Mucosa of descending colon (tissue), 3 donors: ENCODE measurements at regions not wholly inside any gene's neighbourhood (a gene's known extent, or its start where the extent isn't known, plus 50 kb on each side); places are given as distances from the start of the nearest gene placed in this dataset.

Experiments
- ATAC-seq: fragments of 200-7000 bp; cut with Tn5 transposase; one replicate; pipeline ENCODE4 v1.9.1; 2020; ENCODE audit warnings: mild to moderate bottlenecking, moderate library complexity
- DNase-seq, 3 donors: peaks; one replicate each; pipeline ENCODE4 v3.0.0-alpha.2; 2020
- H3K36me3 ChIP-seq: fragments of 200-600 bp; one replicate; pipeline ENCODE4 v1.8.0; 2021; ENCODE audit warnings: low read depth, mild to moderate bottlenecking
- H3K4me1 ChIP-seq: fragments of 200-600 bp; one replicate; pipeline ENCODE4 v1.8.0; 2021; ENCODE audit warnings: low read depth, mild to moderate bottlenecking
- H3K4me3 ChIP-seq: fragments of 200-600 bp; one replicate; pipeline ENCODE4 v1.8.0; 2021; ENCODE audit warnings: mild to moderate bottlenecking
- H3K9me3 ChIP-seq: fragments of 200-600 bp; one replicate; pipeline ENCODE4 v1.8.0; 2021; ENCODE audit warnings: mild to moderate bottlenecking
- CTCF ChIP-seq: fragments of 200-600 bp; IDR thresholded peaks from one replicate; pipeline ENCODE4 v1.8.0; 2022; ENCODE audit warnings: antibody characterized with exemption, mild to moderate bottlenecking
- intact Hi-C, 2 donors: fragments of 100-400 bp; cut with DNase I in 1 of 2; cut with micrococcal nuclease in 1 of 2; formaldehyde crosslinking; loops; one replicate each; pipeline versions ENCODE4 v1.11.0 to v1.11.1; 2022; cut with DNase I, micrococcal nuclease
- donor health status: DM: no; HTN: no; CAD: no; lungs with moderate emphysema.
- donor health status: DM: no; HTN: no; CAD: no.
- donor health status: DM: no; HTN: yes; CAD: no.

GRCh38 chr5:10173716-10174115 lies 76.0 kb downstream of the ATPSCKMT start:
- Histone ChIP-seq H3K36me3 (no peaks in the 10 kb centered on the region), H3K4me1 (no peaks in the 10 kb centered on the region), H3K9me3 (no peaks in the 10 kb centered on the region), H3K4me3 (no peak overlapping the region)
- TF ChIP-seq CTCF, result no peak
- intact Hi-C loops, result no loop called here
- DNase-seq (no peak), ATAC-seq (no peak)

DNA sequence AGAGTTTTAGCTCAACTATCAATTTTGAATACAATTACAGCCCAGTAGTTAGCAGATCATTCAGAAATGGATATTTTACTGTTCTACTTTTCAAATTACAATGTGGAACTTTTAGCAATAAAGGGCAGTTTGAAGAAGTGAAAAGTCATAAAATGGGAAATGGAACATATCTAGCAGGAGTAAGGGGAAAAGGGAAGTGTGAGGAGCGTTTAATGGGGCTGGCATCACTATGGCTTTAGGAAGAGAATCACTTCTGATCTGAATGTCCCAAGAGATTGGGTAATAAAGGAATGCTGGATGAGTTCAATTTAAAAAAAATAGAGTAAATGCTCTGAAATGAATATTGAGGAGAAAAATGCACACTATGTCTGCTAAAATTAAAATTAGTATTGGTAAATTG lies 77.4 kb downstream of the ATPSCKMT start:
- ATAC-seq (no peak), DNase-seq (no peak)
- Histone ChIP-seq H3K36me3 (no peaks in the 10 kb centered on the region), H3K4me3 (no peak overlapping the region), H3K4me1 (no peaks in the 10 kb centered on the region), H3K9me3 (no peaks in the 10 kb centered on the region)
- intact Hi-C loops, result no loop called here
- no peak for TF ChIP-seq CTCF

- H3K36me3 ChIP-seq, result no peaks in the 10 kb centered on the region
- H3K4me1 ChIP-seq, result no peaks in the 10 kb centered on the region
- TF ChIP-seq CTCF, result no peak
- H3K4me3 ChIP-seq, result no peak overlapping the region
- ATAC-seq (no peak), DNase-seq (no peak)
- intact Hi-C loops, result no loop called here
- H3K9me3 ChIP-seq, result peaks cover 4% of the 10 kb centered on the region
These were observed 80.3 kb downstream of the ATPSCKMT start for GRCh38 chr5:10169359-10169758.

DNA sequence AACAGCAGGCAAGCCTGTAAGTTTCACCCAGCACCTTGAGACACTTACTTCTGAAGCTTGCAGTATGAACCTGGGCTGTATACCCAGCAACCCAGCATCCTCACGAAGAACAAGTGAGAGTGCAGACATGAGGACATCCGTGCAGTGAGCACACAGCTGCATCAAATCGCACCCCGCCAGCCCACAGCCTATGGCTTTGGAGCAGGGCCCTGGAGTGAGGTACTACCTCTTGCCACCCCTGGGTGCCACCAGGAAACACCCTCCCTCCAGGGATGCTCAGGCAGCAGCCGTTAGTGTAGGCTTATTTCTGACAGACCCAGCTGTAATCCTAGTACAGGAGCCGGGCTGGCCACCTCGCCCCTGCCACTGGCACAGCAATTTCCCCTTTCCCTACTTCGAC lies 81.4 kb downstream of the ATPSCKMT start:
- intact Hi-C loops, result no loop called here
- DNase-seq, result no peak
- no peaks in the 10 kb centered on the region for H3K4me1 ChIP-seq

GRCh38 chr5:10167806-10168205 lies 81.9 kb downstream of the ATPSCKMT start:
- no peak for TF ChIP-seq CTCF
- Histone ChIP-seq H3K9me3 (peaks cover 4% of the 10 kb centered on the region), H3K4me3 (no peak overlapping the region), H3K4me1 (no peaks in the 10 kb centered on the region), H3K36me3 (no peaks in the 10 kb centered on the region)
- ATAC-seq, result no peak
- intact Hi-C loops, result no loop called here
- DNase-seq, result no peak

More for the DNA sequence above, 81.4 kb downstream of the ATPSCKMT start:
- no peak overlapping the region for H3K4me3 ChIP-seq
- no peak for TF ChIP-seq CTCF
- H3K36me3 ChIP-seq, result no peaks in the 10 kb centered on the region
- no peak for ATAC-seq
- H3K9me3 ChIP-seq, result peaks cover 4% of the 10 kb centered on the region

GRCh38 chr5:10166392-10166791 lies 83.3 kb downstream of the ATPSCKMT start:
- no peak for DNase-seq
- intact Hi-C loops, result no loop called here
- no peak overlapping the region for H3K4me3 ChIP-seq
- no peaks in the 10 kb centered on the region for H3K4me1 ChIP-seq
- no peaks in the 10 kb centered on the region for H3K36me3 ChIP-seq
- ATAC-seq, result no peak
- H3K9me3 ChIP-seq, result peaks cover 4% of the 10 kb centered on the region
- no peak for TF ChIP-seq CTCF
